Suppressor macrophage treated with lipopolysaccharide for 1 hour (primary cell): ENCODE measurements at regions not wholly inside any gene's neighbourhood (a gene's known extent, or its start where the extent isn't known, plus 50 kb on each side); places are given as distances from the start of the nearest gene placed in this dataset.

ENCODE experiments used
- DNase-seq, 3 donors: peaks; one replicate each; pipeline ENCODE4 v3.0.0-alpha.2; 2020 to 2022

DNA sequence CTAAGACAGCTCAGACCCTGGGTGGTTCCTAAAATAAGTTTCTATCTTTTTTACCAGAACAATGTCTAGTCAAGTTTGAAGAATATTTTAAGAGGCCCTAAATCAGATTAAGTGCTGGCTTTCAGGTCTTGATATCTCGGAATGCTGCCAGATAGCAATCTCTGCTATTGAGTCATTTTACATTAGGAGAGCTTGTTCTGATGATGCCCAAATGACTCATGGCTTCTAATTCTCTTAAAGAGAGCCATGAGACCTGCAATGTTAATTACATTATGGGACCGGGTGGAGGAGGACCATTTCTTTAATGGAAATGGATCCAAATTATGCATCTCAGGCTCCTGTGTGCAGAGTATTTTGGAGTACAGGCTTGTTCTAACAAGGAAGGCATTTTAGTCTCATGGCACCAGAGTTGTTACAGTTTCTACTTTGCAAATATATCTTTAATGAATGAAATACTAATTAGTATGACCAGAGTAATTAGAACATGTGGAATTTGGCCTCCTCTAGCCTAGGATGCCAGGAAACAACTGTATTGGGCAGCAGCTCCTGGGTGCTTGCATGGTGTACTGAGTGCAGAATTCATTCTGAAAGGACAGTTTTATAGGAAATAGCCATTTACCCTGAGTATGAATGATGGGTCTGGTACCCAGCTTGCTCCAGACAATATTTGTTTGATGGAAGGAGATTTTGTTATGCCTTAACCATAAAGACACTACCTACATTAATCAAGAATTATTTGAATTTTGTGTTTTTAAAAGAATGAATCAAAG lies 94.0 kb upstream of the SULT1C3 start:
- no peak for DNase-seq

DNA sequence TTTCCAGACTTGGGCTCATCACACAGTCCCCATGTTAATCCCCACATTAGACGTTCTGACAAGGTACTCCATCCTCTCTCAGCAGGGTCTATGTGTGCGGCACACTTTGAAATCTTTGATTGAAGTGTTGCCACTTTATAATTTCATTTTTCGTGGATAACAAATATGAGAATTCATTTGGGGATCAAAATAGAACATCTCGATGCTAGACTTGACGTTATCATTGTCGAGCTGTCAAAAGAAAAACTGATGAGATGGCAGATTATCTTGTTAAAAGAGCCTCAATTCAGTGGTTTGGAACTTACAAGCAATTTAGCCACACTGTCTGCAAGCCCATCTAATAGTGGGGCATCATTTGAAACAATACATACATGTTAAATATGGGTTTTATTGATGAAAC lies 91.2 kb upstream of the SULT1C3 start:
- no peak for DNase-seq

DNA sequence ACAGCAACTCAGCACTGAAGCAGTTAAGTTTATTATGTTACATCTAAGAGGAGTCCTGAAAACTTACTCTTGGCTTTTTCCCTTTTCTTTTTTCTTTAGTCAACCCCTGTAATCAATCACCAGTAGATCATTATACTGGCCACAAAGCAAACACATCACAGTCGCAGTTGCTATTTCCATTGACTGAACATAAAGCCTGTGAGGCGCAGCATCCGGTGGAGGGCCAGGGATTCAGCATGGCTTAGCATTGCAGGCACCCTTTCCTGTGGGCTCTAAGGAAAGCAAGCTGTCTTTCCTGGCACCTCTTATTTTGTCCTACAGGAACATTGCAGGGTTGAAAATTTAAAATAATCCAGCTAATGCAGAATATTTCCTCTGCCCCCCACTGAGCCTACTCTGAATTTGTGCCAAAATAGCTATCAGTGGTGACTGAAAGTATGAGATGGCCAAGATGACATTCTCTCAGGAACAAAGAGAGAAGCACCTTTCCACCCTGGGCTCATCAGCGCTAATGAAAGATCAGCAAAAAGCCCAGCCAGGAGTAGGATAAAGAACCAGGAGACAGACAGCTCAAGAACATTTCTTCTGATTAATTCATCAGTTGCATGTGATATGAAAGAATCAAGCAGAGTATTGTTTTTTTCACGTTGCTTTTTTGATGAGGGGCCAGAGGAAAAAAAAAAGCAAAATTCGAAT lies 85.3 kb upstream of the SULT1C3 start:
- DNase-seq: no peak

DNA sequence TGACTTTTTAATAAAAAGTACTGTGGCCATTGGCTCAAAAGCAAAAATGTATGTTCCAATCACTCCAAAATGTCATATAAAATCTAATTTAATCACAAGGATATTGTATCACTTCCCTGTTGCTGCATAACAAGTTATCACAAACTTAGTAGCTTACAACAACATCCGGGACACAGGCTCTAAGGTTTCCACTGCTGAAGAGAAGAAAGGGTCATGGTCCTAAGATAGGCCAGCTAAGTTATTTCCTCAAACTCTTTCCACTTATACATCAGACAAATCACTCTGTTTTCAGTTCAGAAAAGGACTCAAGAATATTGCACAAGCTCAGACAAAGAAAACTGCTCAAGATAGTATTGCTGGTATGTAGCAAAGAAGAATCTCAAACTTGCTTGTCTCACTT lies 78.5 kb upstream of the SULT1C3 start:
- DNase-seq: no peak

DNA sequence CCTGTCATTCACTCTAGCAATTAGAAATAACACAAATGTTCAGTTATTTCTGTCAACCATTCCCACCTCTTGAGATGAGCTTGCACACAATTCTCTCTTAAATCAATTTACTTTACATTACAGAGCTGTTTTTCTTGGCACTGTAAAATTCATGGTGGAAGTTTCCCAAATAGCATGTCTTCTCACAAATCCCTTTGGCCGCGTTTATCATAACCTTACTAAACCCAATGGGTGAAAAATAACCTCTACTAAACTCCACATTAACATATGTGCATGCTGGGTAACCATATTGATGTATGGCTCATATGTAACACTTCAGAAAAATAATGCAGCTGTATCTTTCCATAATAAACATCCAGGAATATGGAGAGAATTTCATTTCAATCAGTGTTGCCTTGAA lies 75.5 kb upstream of the SULT1C3 start:
- no peak for DNase-seq

DNA sequence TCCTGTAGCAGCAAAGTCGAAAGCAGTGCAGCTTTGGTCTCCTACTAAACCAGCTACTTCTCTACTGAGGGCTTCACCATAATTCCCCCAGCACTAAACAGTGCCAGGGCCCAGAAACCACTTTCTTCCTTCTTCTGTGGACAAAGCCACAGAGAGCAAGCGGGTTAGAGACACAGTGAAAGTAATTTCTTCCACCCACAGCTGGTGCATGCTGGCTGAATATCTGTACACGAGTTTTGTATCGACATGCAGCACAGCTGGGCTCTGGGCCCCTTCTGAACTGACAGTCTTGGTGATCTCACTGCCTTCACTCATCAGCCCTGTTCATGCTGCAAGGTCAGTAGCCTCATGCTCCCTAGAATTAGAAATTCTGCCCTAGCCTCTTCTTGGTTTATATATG lies 74.0 kb upstream of the SULT1C3 start:
- DNase-seq: peak; percentile 0 to 19 (median 7)

DNA sequence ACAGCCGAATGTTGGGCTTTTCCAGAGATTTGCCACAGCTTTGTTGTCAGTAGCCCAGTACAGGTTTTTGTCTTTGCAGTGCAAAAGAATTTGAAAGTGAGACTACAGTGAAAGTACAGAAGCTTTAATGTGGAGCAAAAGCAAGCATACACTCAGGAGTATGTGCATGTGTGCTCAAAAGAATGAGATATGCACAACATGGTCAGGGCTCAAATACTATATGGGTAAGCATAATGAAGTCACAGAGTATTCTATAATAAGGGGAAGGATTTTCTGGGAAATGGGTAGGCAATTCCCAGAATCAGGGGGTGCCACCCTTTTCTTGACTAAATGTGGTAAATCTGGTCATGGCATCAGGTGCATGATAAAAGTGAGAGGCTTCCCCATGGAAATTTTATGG lies 72.1 kb upstream of the SULT1C3 start:
- DNase-seq: peak in 1 of 3 donors; percentile 20

DNA sequence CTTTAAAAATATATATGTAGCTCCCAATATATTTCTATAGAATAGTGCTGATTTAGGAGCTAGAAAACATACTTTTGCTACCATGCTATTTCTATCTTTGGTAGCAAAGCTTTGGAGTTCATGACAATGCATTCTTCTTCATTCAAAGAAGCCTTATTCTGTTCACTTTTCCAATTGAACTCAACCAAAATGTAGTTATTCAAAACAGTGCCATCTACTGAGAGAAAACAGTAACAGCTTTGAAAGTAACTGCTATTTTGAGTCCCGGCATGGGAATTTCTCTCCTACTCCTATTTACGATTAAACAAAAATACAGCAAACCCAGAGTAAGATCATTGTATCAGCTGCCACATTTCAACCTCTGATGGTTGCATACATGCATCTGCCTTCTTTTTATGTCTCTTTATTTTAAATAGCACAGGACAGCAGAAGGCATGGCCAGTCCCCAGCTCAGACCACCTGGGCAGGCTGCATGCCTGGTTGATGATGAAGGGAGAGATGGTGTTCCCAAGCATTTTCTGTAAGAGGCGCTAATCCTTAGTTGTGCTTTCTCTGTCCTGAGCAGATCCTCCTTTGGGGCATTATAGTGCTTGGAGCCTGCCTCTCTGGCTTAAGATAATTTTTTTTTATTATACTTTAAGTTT lies 69.7 kb upstream of the SULT1C3 start:
- DNase-seq: peak; percentile 20 to 55 (median 48)

- peak; percentile 44 to 64 (median 61) for DNase-seq
These were observed 68.1 kb upstream of the SULT1C3 start for GRCh38 chr2:108171657-108172056.

DNA sequence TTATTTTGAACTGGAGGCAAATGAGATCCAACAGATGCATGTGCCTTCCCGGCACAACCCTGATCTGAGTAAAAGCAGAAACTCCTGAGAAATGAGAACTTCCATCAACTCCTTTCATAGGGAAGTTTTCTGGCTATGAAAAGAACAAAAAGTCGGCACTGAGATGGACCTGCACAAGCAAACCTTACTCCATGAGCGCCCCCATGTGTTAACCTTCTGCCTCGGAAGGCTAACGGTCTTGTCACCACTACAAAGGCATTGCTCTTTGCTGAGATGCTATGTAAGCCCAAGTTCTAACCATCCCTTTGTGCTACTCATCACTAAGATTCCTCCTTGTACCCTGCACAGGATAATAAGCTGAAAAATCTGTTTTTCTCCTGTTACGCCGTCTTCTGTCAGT lies 57.3 kb upstream of the SULT1C3 start:
- peak in 1 of 3 donors; percentile 39 for DNase-seq

- DNase-seq: peak; percentile 23 to 33 (median 26)
These were observed 55.3 kb upstream of the SULT1C3 start for GRCh38 chr2:108184419-108184818.

DNA sequence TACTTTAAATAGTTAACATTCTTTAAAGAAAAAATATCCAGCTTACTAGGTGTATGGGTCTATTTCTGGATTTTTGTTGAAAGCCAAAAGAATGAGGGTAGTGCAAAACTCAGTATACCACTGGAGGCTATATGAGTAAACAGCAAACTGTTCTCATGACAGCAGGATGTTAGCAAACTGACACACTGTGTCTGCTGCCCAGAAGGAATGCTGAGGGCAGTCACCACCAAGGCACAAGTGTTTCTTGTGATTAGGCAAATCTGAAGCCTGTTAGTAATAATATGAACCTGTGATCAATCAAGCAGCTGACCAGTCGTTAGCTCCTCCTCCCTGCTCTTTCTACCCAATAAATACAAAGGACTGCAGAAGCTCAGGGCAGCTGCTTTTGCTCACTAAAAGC lies 50.5 kb upstream of the SULT1C3 start:
- no peak for DNase-seq
